Head of caudate nucleus (tissue), 42 donors: ENCODE measurements at regions not wholly inside any gene's neighbourhood (a gene's known extent, or its start where the extent isn't known, plus 50 kb on each side); places are given as distances from the start of the nearest gene placed in this dataset.

Experiments used
- DNase-seq, 42 donors: peaks; one replicate each; pipeline versions ENCODE4 v3.0.0 to v3.0.0-alpha.2; 2020 to 2021; ENCODE audit warnings: mixed read lengths in 7 of 42
- intact Hi-C: fragments of 100-400 bp; cut with DNase I; formaldehyde crosslinking; loops from one replicate; pipeline ENCODE4 v1.15.0; 2022

DNA sequence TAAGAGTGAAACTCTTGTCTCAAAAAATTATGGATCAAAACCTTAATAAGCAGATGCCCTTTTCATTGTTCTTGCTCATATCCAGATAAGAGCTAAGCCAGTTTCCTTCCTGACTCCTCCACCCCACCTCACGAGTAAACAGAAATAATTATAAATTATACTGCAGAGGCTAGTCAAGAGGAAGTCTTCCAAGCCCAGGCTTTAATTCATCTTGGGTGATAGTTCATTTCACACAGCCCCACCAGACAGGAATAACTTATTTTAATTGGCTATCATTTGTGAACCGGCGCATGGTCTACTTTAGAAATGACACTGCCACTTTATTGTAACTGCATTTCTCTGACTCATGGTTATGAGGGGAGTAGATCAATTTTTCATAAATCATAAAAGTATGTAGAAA lies 102.0 kb downstream of the BTBD3 start:
- intact Hi-C loops = no loop called here
- DNase-seq = no peak

DNA sequence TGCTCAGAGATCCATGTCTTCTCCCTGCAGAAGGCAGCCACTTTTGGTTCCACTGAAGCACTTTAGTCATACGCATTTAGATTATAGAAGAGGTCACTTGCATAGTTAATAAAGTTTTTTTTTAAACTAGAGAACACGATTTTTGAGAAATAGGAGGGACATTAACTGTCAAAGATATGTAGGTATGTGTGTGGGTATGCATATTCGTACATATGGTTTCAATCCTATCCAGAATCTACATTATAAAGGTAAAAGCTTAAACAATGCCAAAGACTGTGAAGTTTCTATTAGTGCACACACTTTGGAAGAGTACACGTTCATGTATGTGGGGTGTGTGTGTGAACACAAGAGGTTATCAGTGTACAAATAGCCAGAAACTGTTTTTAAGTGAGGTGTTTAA lies 103.2 kb downstream of the BTBD3 start:
- no peak for DNase-seq
- intact Hi-C loops = no loop called here

DNA sequence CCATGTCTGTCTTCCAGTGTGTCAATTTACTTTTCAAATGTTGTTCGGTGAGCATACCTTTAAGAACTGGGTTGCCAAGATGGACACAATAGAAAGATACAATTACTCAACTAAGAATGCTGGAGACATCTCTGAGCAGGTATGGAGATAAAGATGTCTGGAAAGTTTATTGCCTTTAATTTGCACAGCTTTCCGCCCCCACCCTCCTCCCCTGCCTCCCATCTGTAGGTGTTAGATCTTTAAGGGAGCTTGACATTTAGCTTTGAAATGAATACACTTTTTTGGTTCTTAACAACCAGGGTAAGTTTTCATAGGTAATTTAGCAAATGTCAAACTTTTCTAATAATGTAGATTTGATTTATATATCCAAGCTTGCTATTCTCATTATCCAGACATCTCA lies 104.4 kb downstream of the BTBD3 start:
- intact Hi-C loops = no loop called here
- peak in 39 of 42 donors; percentile 17 to 80 (median 45) for DNase-seq

DNA sequence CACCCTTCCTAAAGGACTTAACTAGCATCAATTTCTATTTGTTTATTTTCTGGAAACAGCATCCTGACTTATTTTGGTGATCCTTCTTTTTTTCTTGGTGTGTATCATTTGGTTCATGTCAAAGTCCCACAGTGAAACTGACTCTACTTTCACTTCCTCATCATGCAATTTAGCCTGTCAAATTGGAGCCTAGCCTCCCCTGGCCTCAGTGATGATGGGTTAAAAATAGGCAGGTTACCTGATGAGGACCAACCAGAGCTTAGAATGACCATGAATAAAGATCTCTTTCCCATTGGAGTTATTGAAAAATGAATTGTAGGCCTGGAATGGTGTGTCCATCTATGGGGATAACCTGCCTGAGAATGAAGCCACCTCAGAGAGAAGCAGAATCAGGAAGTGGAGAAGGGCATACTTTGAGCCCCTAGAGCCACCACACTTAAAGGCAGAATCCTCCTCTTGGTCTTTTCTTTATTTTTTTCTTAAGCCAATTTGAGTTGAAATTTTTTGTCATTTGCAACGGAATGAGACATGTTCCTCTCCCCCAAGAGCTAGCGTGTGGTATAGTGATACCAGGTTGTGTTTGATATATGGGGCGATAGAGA lies 105.6 kb downstream of the BTBD3 start:
- intact Hi-C loops = no loop called here
- DNase-seq = no peak

DNA sequence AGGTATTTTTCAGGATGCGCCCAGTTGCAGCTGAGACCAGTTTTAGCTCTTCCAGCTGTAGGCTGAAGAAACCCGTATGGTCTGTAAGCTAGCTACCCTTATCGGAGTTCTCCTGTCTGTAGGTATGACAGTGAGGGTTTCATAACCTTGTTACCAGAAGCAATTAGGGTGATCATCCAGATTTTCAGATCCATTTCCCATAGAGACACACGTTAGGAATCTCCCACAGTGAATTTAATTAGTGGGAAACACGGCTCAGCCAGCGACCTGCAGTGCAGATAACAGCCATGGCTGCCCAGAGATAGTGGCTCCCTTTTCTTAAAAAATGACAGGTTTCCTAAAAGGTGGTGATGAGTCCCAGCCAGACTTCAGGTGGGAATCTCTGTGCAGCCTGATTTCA lies 111.1 kb downstream of the BTBD3 start:
- intact Hi-C loops = no loop called here
- DNase-seq = no peak

DNA sequence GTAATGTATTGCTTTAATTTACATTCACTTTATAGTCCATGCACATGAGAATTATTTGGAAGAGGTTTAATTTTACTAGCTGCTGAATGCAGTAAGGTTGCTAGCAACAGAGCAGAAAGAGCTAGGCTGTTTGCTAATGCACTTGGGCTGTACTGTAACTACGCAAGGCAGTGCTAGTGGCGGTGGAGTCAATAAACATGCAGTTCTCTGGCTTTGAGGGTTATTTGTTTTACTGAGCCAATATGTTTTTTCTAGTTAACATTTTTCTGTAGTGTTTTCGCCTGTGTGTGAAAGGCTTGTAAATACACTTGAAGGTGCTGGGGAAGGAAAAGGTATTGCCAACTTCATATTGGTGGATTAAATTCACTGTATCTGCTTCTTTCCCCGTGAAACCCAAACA lies 112.8 kb downstream of the BTBD3 start:
- no peak for DNase-seq
- intact Hi-C loops = no loop called here

DNA sequence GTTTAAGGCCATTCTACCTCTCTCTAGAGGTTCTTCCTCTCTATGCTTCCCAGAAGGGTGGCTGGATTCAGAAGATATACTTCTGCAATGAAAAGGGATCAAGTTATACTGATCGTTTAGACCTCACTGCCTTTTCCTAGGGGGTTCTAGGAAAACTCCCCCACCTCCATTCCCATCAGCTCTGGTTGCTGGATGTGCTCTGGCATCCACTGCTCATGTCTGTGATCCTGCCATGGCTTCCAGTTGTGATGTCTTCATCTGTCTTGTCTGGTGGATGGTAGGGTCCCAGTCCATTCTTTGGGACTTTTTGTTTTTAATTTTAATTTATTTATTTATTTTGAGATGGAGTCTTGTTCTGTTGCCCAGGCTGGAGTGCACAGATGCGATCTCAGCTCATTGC lies 118.4 kb downstream of the BTBD3 start:
- DNase-seq = no peak
- intact Hi-C loops = no loop called here

DNA sequence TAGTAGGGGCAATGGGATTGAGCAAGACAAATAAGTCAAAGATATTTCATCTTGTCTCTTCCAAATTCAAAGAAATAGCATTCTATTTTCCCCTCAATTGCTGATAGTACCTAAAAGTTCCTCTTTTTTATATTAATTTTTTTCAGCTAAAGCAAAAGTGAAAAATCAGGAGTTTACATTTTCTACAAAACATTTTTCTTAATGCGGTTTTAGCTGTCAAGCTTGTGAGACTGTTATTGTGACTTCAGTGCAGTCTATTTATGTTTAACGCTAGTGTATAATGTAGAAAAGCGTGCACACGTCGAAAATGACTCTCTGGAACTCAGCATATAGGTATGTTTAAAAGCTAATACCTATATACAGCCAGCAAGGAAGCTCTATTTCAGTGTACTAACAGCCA lies 119.8 kb downstream of the BTBD3 start:
- DNase-seq = no peak
- intact Hi-C loops = no loop called here

DNA sequence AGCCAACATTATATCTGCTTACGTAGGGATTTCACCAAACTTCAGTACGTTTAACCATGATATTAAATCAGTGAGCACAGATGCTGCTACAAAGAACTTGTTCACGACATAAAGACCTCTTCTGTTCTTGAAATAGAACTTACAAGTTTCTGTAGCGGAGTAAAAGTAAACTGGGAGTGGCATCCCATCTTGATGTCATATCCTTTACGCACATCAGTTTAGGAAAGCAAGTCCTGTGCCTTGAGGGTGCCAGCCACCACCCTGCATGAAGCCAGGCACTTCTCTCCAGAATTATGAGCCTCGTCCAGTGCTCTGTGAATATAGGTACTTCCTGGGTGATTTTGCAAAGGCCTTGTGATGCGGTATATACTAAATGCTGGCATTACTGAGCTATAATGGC lies 122.6 kb downstream of the BTBD3 start:
- intact Hi-C loops = no loop called here
- DNase-seq = no peak

DNA sequence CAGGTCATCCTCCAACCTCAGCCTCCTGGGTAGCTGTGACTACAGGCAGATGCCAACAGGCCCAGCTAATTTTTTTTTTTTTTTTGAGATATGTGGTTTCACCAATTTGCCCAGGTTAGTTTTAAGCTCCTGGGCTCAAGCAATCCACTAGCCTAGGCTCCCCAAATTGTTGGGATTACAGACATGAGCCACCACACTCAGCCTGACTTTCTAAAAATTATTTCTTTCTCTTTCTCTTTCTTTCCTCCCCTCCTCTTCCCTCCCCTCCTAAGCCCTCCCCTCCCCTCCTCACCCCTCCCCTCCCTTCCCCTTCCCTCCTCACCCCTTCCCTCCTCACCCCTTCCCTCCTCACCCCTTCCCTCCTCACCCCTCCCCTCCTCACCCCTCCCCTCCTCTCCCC lies 127.3 kb downstream of the BTBD3 start:
- DNase-seq = no peak
- intact Hi-C loops = no loop called here

DNA sequence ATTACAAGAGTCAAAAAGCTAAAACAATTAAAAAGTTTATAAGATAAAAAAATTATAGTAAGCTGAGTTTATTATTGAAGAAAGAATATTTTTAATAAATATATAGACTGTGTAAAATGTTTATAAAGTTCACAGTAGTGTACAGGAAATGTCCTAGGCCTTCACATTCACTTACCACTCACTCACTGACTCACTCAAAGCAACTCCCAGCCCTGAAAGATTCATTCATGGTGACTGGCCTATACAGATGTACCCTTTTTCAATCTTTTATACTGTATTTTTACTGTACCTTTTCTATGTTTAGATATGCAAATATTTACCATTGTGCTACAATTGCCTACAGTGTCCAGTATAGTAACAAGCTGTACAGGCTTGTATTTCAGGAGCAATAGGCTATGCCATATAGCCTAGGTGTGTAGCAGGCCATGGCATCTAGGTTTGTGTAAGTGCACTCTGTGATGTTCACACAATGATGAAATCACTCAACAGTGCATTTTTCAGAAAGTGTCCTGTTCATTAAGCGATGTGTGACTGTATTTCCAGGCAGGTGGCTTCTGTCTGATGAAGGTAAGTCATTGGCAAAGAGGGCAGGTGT lies 130.2 kb downstream of the BTBD3 start:
- intact Hi-C loops = no loop called here
- DNase-seq = no peak

DNA sequence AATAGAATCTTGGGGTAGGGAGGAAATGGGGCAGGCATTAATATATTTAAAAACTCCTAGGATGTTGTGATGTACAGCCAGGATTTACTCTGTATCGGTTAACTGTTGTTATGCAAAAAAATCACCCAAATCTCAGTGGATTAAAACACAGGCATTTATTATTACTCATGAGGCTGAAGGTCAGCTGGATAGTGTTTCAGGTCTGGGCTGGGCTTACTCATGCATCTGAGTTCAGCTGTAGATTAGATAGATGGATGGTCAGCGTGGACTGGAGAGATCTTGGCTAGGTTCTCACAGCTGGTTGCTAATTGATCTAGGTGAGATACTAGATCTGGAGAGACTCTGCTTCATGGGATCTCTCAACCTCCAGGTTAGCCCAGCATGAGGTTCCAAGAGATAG lies 131.4 kb downstream of the BTBD3 start:
- no peak for DNase-seq
- intact Hi-C loops = no loop called here

DNA sequence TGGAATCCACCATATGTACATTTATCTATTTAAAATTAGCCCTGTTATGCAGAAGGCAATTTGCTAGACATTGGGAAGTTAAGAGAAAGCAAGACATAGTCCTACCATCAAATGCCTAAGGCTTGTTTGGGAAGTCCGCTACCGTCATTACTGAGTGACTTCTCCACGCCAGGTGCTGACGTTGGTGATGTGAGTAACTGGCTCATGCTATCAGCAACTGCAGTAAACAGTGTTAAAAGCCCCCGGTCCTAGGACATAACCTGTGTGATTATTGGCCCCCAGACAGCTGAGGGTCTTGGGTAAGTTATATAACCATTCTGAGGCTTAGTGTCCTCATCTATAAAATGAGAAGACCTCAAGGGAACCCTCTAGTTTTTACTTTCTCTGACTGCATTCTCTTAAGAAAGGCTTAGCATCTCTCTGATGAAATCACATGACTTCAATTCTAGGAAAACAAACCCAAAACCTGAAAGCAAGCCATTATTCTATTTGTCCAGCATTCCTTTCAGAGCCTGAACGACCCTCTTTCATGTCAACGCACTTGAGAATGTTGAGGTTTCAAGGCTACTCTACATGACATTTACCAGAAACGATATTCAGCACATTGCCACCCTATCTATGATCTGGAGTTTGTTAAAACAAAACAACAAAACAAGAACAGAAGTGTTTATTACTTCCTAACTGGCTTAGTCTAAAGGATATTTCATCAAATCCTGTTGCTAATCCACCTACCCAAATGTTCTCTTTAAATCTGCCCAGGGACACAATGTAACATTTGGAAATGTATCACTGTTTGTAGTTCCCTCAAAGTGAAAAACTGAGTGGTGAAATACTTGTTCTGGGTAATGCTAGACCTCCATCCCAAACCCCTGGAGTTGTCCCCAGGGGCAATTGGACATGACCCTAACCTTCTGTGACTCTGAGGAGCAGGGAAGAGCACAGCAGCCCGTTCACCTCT lies 133.8 kb downstream of the BTBD3 start:
- intact Hi-C loops = no loop called here
- no peak for DNase-seq

DNA sequence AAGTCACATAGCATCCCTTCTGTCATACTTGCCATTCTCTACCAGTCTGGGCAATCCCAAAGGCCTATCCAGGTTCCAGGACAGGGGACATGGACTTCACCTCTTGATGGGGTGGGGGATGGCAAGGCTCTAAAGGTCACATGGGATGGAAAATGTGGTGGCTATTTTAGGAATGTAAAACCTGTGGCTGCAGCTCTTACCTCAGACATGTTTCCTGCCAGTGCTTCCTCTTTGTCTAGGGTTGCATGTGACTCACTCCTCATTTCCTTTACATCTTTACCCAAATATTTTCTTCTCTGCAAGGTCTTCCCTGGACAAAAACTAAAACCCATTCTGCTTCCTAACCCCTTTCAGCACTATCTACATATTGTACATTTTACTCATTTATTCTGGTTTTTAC lies 135.7 kb downstream of the BTBD3 start:
- intact Hi-C loops = no loop called here
- no peak for DNase-seq

DNA sequence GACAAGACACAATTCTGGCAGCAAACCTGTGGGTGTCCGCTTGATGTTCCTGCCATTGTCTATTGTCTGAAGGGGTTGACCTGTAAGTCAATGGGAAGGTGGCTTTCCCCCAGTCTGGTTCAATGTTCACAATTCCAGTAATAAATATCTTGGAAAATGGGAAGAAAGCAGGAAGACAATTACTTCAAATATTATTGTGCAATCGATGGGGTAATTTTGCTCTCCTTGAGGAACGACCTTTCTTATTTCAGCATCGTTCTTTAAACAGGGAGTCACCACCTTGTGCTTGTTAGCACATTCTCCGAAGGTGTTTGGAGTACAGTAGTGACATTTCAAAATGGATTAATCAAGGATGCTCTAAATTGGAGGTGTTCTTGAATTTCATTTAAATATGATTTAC lies 136.9 kb downstream of the BTBD3 start:
- intact Hi-C loops = no loop called here
- DNase-seq = no peak

DNA sequence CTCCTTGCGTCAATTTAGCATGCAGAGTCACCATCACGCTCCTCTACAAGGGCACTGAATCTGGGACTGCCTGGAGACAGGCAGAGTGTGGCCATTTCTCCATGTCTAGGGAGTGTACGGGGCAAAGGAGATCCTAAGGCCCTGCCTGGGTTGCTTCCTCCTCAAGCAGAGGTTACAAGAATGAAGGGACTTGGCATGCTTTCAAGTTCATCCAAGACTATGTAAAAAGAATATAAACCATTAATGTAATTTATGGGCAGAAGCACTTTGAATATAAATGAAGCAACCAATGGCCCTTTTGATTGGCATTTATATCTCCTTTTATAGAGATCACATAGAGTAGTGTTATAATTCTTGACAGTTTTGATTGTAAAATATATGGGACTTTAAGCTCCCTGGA lies 137.5 kb downstream of the BTBD3 start:
- intact Hi-C loops = no loop called here
- DNase-seq = no peak

DNA sequence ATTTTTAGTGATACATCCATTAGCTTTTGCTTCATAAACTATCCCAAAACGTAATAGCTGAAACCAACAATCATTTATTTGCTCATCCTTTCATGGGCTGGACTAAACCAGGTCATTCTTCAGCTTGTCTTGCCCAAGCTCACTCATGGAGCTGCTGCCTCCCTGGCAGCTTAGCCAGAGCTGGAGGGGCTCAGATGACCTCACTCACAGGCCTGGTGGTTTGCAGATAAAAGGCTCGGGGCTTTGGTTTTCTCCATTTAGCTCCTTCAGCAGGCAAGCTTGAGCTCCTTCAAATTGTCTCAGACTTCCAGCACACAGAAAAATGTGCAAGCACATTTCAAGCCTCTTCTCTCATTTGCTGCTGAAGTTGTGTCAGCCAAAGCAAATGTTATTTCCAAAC lies 139.1 kb downstream of the BTBD3 start:
- intact Hi-C loops = no loop called here
- no peak for DNase-seq

DNA sequence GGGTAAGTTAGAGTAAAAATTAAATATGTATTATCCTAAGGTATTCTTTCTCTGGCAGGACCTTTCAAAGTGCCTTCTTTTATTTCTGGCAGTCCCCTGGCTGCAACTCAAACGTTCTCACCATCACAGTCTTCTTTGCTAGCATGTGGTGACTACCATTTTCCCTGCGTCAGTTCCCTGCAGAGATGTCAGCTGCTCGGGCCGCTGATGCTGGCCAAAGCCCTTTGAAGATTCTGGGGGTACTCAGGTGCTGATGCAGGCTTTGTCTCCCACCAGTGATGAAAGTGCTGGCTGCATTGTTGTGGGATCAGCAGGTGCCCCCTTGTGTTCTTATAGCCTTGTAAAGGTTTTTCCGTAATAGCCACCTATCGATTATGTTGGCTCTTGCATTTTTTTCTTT lies 140.1 kb downstream of the BTBD3 start:
- DNase-seq = no peak
- intact Hi-C loops = no loop called here

DNA sequence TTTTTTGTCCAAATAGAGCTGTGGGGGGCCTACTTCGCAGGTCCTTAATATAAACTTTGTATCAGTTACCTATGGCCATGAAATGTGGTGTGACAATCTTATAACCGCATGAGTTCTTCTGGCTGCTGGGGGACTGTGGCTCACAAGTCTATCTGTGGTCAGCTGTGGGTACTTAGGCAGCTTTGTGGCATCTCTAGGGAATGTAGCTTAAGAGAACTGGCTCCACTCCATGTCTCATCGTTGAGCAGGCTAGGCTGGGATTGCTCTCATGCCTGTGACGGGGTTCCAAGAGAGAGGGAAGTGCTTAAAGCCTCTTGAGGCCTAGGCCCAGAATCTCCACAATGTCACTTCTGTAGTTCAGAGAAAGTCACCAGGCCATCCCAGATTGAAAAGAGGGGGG lies 140.5 kb downstream of the BTBD3 start:
- intact Hi-C loops = no loop called here
- no peak for DNase-seq

DNA sequence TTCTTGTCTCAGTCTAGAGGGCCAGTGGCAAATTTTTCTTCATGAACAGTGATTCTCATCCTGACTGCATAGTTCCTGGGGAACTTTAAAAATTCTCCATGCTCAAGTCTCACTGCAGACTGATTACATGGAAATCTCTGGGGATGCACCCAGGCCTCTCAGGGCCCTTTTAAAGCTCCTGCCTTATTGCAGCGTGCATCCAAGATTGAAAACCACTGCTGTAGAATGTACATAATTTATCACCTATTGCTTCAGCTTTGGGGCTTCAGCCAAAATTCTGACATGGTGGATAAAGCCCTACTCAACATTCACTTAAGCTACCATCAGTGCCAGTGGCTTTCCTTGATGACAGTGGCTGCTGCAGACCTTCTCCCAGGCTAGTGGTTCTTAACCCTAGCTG lies 143.8 kb downstream of the BTBD3 start:
- no peak for DNase-seq
- intact Hi-C loops = no loop called here
